ENCODE measurements at regions not wholly inside any gene's neighbourhood (a gene's known extent, or its start where the extent isn't known, plus 50 kb on each side); places are given as distances from the start of the nearest gene placed in this dataset.

- no peak for DNase-seq (ENCODE audit: low read depth)
These were observed 457.7 kb downstream of the CBLN2 start for GRCh38 chr18:72086421-72086820.

DNA sequence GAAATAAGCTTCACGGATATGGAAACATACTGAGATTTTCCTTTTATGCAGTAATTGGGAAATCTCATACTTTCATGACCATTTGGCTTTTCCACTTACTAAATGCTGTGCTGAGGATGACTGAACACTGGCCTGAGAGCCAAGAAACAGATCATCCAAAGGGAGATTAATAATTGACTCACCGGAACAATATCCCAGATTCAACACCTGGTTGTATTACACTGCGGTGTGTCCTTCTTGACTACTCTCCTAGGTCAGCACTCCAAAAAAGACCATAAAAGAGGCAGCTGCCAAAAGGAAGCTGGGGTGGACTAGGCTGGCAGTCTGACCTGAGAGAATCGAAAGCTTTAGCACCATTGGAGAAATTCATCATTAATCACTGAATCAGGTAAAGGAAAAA is 469.1 kb downstream of the CBLN2 start:
- DNase-seq (ENCODE audit: low read depth) = no peak

DNA sequence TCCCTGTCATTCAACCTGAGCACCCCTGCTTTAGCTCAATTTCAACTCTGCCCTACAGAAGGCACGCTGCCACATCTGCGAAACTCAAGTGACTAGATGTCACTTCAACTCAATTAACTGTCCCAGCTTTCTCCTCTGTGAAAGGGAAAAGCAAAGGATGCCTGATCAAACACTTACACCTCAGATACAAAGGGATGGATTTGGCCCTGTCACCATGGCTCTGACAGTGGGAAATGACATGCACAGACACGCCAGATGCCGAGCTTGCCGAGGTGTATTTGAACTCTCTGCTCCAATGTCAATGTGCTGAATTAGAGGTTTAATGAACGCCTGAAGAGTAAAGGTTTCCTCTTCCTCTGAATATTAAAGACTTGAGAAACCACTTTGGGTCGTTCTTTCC is 481.1 kb downstream of the CBLN2 start:
- no peak for DNase-seq (ENCODE audit: low read depth)

GRCh38 chr18:72058851-72059250 is 485.3 kb downstream of the CBLN2 start:
- no peak for DNase-seq (ENCODE audit: low read depth)

GRCh38 chr18:72056171-72056570 is 488.0 kb downstream of the CBLN2 start:
- DNase-seq (ENCODE audit: low read depth) = no peak

DNA sequence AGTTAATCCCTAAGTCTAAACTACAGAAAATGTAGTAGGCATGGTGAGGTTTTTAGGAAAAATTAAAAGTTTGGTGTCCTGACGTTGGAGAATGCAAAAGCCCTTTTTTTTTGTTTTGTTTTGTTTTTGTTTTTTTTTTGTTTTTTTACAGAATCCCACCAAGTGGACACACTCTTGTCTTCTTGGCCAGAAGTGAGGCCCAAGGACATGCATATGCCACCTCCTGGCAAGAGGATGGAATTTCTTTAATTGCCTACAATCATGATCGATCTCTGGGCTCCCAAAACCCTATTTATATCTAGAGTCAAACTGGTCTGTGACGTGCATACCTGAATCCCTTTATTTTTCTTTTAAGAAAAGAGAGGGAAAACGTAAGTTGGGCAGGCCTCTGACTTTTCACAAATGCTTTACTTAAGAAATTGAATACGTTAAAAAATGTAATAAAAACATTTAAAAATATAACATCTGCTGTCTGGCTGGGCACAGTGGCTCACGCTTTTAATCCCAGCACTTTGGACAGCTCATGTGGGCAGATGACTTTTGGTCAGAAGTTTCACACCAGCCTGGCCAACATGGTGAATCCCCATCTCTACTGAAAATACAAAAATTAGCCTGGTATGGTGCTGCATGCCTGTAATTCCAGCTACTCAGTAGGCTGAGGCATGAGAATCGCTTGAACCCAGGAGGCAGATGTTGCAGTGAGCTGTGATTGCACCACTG is 502.7 kb downstream of the CBLN2 start:
- DNase-seq (ENCODE audit: low read depth) = no peak

DNA sequence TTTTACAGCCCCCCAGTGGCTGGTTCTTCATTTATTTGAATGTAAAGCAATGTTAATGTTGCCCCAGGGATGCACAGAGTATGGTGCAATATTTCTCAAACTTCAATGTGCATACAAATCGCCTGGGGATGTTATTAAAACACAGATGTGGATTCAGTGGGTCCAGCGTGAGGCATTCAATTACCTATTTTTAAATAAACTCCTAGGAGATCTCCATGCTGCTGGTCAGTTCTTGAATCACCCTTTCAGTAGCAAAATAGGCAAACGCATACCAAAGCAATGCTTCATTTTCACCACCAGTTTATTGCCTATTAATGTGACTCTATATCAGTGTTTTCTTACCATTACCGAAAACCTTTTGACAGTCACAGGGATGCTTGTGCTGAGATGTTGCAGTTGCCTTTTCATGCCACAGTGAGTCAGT is 530.7 kb downstream of the CBLN2 start:
- DNase-seq (ENCODE audit: low read depth) = no peak

DNA sequence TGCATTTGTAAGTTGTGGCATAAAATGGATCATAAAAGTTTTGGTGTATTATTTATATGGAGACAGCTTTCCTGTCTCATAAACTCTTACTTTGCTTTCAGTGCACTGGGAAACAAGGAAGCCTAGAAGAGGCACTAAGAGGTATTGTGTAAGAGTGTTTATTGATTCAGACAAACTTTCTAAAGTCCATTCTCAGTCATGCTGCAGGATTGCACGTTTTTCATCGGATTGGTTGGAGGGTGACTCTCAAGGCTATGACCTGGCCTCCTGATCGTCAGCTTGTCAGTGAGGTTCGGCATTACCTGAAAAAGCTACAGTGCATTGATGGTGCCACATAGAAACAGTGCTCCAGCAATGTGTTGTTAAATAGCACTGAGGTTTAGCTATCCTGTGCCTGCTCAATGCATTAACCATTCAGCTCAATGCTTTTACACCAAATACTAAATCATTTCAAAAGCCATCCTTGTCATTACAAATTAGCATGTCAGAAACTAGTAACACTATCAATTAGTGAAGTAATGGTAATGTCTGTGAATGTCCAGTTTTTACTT is 545.5 kb downstream of the CBLN2 start:
- no peak for DNase-seq (ENCODE audit: low read depth)

DNA sequence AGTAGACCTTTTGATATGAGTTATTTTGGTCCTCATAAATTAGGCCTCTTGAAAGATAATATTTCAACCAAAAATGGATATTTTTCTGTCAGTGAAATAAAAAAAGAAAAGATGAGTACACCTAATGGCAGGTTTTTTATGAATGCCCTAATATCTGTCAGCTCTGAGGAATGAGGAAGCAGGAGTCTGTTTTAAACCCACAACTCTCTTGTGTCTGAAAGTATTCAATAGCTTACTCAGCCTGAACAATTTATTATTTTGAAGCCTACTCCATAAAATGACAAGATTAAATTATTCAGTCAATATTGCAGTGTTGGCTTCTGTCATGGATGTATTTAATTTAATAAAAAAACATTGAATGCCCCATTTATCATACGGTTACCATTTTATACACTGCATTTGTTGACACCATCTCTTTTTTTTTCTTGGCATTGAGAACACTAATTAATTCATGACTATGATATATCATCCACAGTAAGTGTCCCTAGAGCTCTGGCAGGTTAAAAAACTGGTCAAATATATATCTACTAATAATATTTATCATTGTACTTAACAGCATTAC is 548.2 kb downstream of the CBLN2 start:
- no peak for DNase-seq (ENCODE audit: low read depth)

DNA sequence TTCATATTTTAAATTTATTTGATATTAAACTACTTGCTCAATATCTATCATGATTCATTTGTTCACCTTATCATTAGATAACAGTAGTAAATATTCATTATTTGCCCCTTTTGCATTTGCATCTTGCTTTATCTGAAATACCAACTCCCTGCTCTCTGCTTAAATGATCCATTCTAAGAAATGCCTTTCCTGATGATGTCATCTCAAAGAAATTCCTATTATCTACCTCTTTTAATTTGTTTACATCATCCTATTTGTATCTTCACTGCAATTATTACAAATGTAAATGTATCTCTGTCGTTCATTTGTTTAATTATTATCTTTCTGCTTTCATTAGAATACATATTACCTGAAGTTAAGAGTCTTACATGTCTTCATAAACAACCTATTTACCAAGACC is 549.9 kb downstream of the CBLN2 start:
- no peak for DNase-seq (ENCODE audit: low read depth)

- no peak for DNase-seq (ENCODE audit: low read depth)
These were observed 554.5 kb downstream of the CBLN2 start for GRCh38 chr18:71989616-71990015.

- DNase-seq (ENCODE audit: low read depth) = no peak
These were observed 557.6 kb downstream of the CBLN2 start for GRCh38 chr18:71986351-71987050.

- DNase-seq (ENCODE audit: low read depth) = no peak
These were observed 567.4 kb downstream of the CBLN2 start for GRCh38 chr18:71976744-71977143.

DNA sequence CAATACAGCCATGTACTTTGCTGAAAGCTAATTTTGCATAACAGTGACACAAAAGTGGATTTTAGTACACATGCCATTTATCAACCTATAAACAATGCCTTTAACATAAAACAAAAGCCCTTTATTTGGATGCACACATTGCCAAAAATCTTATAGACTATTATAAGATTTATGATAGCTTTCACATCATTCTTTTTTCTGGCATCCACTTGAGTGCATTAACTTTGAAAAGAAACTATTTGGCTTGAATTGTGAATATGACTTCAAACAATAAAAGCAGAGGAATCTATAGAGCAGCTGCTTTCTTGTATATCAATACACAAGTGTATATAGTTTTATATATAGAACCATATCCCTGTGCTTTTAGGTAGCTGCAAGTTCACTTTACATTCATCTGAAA is 577.4 kb downstream of the CBLN2 start:
- DNase-seq (ENCODE audit: low read depth) = no peak

- DNase-seq (ENCODE audit: low read depth) = no peak
These were observed 585.5 kb downstream of the CBLN2 start for GRCh38 chr18:71958605-71959004.

GRCh38 chr18:71951001-71951400 is 593.1 kb downstream of the CBLN2 start:
- no peak for DNase-seq (ENCODE audit: low read depth)

DNA sequence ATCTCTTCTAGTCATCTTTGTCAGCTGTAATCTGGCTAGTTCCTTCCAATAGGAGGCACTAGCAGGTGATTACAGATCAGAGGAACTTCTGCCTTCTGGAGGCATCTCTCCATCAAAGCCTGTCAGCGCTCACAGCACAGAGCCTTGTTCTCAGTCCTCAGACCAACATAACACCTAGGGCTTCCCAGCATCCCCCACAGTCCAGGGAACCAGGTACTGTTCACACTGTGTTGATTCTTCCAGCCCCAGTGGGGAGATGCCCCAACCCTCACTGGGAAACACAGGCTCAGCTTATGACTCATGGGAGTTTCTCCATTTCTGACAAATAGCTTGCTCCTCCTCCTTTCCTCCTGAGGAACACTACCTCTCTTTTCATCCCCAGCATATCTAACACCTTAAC is 601.7 kb downstream of the CBLN2 start:
- DNase-seq (ENCODE audit: low read depth) = no peak

DNA sequence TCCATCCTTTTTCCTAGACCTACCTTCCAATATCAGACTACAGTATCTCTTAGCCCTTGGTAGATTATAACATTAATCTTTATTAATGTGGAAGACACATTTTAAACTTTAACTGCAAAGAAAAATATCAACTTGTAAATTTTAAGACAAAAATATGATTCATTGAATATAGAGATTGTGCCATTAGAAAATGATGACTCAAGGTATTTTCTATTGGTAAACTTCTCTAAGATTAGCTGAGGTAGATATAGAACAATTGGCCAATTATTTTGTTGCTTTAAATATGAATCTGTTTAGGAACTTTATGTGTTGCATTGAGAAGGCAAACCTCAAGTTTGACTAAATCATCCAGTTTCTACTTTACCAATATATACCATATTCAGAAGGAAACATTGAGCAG is 604.7 kb downstream of the CBLN2 start:
- no peak for DNase-seq (ENCODE audit: low read depth)

DNA sequence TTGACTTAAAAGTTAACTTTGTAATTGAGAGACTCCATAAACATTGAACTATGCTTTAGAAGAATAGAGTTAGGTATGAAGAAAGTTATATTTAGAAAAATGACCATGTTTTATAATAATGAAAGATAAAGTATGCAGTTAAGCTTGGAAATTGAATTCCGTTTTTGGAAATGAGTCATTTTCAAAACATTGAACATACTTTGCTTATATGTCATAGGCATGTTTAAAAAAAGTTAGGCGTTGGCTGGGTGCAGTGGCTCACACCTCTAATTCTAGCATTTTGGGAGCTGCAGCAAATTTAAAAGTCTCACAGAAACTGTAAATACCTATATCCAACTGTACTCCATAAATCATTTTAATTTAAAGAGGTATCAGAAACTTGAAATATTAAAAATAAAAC is 607.4 kb downstream of the CBLN2 start:
- no peak for DNase-seq (ENCODE audit: low read depth)

DNA sequence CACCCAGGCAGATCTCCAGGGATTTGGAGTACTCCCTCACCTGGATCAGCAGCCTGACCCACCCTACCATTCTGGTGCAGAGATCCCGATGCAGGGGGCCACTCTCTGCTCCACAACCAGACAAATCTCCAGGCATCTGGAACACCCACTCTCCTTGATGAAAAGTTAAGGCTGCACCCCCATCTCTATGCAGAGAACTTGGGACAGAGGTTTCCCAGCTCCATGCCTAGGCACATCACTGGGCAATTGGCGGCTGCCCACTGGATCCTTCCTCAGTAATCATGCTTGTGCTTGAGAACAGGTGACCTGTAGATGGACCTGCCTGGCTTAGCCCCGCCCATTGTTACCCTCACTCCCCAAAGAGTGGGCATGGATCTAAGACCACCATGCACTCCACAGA is 624.9 kb downstream of the CBLN2 start:
- DNase-seq (ENCODE audit: low read depth) = no peak

DNA sequence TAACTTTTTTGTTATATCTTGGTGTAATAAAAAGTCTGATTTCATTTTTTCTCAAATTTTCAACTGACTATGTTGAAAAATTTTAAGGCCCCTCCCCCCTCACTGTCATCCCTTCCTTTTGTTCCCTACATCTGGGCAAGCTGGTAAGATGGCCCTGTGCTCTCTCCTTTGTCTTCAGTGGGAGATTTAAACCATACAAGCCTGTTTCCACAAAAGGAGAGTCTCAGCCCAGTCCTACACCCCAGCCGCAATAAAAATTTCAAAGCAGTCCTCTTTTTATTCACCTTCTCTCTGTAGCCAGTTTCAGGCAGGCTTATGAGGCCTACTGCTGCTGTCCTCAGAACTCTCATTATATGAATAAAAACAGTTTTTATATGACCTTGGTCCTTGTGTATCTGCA is 630.5 kb downstream of the CBLN2 start:
- no peak for DNase-seq (ENCODE audit: low read depth)

DNA sequence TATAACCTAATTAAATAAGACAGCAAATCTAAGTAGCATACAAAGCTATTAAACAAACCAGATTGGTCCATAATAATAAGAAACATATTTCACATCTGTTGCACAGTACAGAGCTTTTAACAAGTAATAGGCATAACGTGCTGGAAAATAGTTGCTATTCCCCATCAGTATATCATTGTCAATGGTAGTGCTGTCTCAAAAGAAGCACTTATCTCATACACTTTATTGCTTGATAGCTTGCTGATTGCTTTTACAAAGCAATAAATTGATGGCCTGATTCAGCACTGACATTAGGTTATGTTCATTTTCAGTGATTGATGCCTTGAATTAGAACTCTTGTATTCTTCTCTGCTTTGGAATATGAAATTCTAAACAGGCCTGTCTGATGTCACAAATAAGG is 641.7 kb downstream of the CBLN2 start:
- no peak for DNase-seq (ENCODE audit: low read depth)

All from HS-27A (cell line).